GM12891 (cell line): ENCODE measurements at regions not wholly inside any gene's neighbourhood (a gene's known extent, or its start where the extent isn't known, plus 50 kb on each side); places are given as distances from the start of the nearest gene placed in this dataset.

Source experiments
- PAX5 ChIP-seq: IDR thresholded peaks from 2 replicates; pipeline ENCODE4 v1.6.1; 2011; ENCODE audit warnings: low read length, moderate library complexity, mild to moderate bottlenecking; ENCODE audit not compliant: insufficient read depth, severe bottlenecking
- POLR2A ChIP-seq: IDR thresholded peaks from 2 replicates; pipeline ENCODE4 v1.6.1; 2011; ENCODE audit warnings: low read depth, low read length, control low read depth
- POLR2AphosphoS5 ChIP-seq: IDR thresholded peaks from 2 replicates; pipeline ENCODE4 v1.6.1; 2011; ENCODE audit warnings: low read depth, low read length, control low read depth
- POU2F2 ChIP-seq: IDR thresholded peaks from 2 replicates; pipeline ENCODE4 v1.6.1; 2011; ENCODE audit warnings: low read depth, mild to moderate bottlenecking, control low read depth, low read length, moderate library complexity
- SPI1 ChIP-seq: IDR thresholded peaks from 2 replicates; pipeline ENCODE4 v1.6.1; 2011; ENCODE audit warnings: low read depth, low read length, control low read depth
- TAF1 ChIP-seq: IDR thresholded peaks from 2 replicates; pipeline ENCODE4 v1.6.1; 2011; ENCODE audit warnings: low read depth, low read length, control low read depth

- TF ChIP-seq POLR2AphosphoS5: no peak
- TF ChIP-seq TAF1: no peak
- no peak for TF ChIP-seq POLR2A
- no peak for TF ChIP-seq POU2F2
- no peak for TF ChIP-seq SPI1
- no peak for TF ChIP-seq PAX5
Measured at GRCh38 chr6:23797041-23797440, 329.0 kb upstream of the NRSN1 start.
